ENCODE measurements at regions not wholly inside any gene's neighbourhood (a gene's known extent, or its start where the extent isn't known, plus 50 kb on each side); places are given as distances from the start of the nearest gene placed in this dataset.

GRCh38 chr1:162918151-162918754 is 57.3 kb upstream of the CCDC190 start:
- DNase-seq: no peak

GRCh38 chr1:162916821-162917613 is 56.0 kb upstream of the CCDC190 start:
- no peak for DNase-seq

- no peak for DNase-seq
Observed at GRCh38 chr1:162916407-162916806, 55.4 kb upstream of the CCDC190 start.

GRCh38 chr1:162914601-162915000 is 53.6 kb upstream of the CCDC190 start:
- no peak for DNase-seq

- no peak for DNase-seq
Observed at GRCh38 chr1:162913345-162913744, 52.4 kb upstream of the CCDC190 start.

- no peak for DNase-seq
Observed at GRCh38 chr1:162912061-162912667, 51.2 kb upstream of the CCDC190 start.

All from DMS79 treated with DMSO at 0.1 percent for 48 hours (cell line).